Testis (tissue), 2 donors: ENCODE measurements at regions not wholly inside any gene's neighbourhood (a gene's known extent, or its start where the extent isn't known, plus 50 kb on each side); places are given as distances from the start of the nearest gene placed in this dataset.

Experiments used
- DNase-seq: peaks from one replicate; pipeline ENCODE4 v3.0.0-alpha.2; 2019
- H3K27ac ChIP-seq, 2 donors: fragments of 200-600 bp; sonication (generic); one replicate each; pipeline ENCODE4 v1.5.1; 2019
- H3K27me3 ChIP-seq: fragments of 200-600 bp; sonication (generic); one replicate; pipeline ENCODE4 v1.5.1; 2019
- H3K36me3 ChIP-seq: fragments of 200-600 bp; sonication (generic); one replicate; pipeline ENCODE4 v1.5.1; 2017; ENCODE audit warnings: low read depth; ENCODE audit errors: missing control alignments
- H3K4me1 ChIP-seq: fragments of 200-600 bp; sonication (generic); one replicate; pipeline ENCODE4 v1.5.1; 2019
- H3K4me3 ChIP-seq, 2 donors: fragments of 200-600 bp; sonication (generic); one replicate each; pipeline ENCODE4 v1.5.1; 2017 to 2019
- H3K9me3 ChIP-seq: fragments of 200-600 bp; sonication (generic); one replicate; pipeline ENCODE4 v1.5.1; 2017
- POLR2A ChIP-seq: fragments of 450-650 bp; IDR thresholded peaks from one replicate; pipeline ENCODE4 v1.6.1; 2017; ENCODE audit warnings: antibody characterized with exemption, mild to moderate bottlenecking, moderate library complexity
- WGBS, 2 donors: methylation state at CpG; one replicate each; pipeline ENCODE4 v1.1.5; 2018; 5-methylcytosine and 5-hydroxymethylcytosine counted together
- intact Hi-C: fragments of 100-400 bp; cut with DNase I; formaldehyde crosslinking; loops from one replicate; pipeline ENCODE4 v1.15.1; 2023; ENCODE audit warnings: low total_unique reads
- TF ChIP-seq, protein P1 (sequence below), 3 experiments: fragments of 450-650 bp in 2 of 3; fragments of 200-600 bp in 1 of 3; sonication (generic) in 1 of 3; IDR thresholded peaks; one replicate each; pipeline ENCODE4 v1.5.1; 2016 to 2019; ENCODE audit warnings: antibody characterized with exemption in 3 of 3, mild to moderate bottlenecking in 2 of 3, moderate library complexity in 1 of 3

GRCh38 chr22:27557286-27558008 is 244.1 kb downstream of the MN1 start:
- DNase-seq = no peak
- intact Hi-C loops = no loop called here
- no peak for TF ChIP-seq POLR2A
- TF ChIP-seq, protein P1, sequence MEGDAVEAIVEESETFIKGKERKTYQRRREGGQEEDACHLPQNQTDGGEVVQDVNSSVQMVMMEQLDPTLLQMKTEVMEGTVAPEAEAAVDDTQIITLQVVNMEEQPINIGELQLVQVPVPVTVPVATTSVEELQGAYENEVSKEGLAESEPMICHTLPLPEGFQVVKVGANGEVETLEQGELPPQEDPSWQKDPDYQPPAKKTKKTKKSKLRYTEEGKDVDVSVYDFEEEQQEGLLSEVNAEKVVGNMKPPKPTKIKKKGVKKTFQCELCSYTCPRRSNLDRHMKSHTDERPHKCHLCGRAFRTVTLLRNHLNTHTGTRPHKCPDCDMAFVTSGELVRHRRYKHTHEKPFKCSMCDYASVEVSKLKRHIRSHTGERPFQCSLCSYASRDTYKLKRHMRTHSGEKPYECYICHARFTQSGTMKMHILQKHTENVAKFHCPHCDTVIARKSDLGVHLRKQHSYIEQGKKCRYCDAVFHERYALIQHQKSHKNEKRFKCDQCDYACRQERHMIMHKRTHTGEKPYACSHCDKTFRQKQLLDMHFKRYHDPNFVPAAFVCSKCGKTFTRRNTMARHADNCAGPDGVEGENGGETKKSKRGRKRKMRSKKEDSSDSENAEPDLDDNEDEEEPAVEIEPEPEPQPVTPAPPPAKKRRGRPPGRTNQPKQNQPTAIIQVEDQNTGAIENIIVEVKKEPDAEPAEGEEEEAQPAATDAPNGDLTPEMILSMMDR (IDR thresholded peaks at IDR 0.05) = no peak
- Histone ChIP-seq H3K4me3 (no peak overlapping the region), H3K9me3 (no peaks in the 10 kb centered on the region), H3K36me3 (no peaks in the 10 kb centered on the region), H3K4me1 (peaks cover 6% of the 10 kb centered on the region), H3K27me3 (no peaks in the 10 kb centered on the region), H3K27ac (no peak overlapping the region)
- WGBS, 2 donors = 79 to 83% methylated on average over 12 of the region's 12 CpGs

DNA sequence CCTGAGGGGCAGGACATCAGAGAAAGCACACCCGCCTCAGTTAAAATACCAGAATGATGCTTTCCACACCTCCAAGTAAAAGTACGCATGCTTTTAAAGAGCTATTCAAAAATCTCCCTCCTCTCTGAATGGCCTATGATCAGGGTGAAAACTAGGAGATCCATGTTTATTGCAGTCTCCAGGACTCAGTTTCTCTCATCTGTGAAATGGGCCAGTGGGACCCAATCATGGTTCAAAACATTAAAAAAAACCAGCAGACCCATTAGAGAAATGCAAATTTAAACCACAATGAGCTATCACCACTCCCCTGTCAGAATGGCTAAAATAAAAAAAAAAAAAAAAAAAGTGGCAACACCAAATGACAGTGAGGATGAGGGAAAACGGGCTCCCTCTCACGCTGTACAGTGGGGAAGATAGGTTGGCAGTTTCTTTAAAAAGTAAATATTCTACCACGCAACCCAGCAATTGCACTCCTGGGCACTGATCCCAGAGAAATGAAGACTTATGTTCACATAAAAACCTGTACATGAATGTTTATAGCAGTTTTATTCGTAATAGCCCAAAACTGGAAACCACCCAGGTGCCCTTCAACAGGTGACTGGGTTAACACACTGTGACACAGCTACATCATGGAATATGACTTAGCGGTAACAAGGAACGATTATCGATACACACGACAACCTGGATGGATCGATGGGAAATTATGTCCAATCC is 242.7 kb downstream of the MN1 start:
- Histone ChIP-seq H3K36me3 (no peaks in the 10 kb centered on the region), H3K27me3 (no peaks in the 10 kb centered on the region), H3K9me3 (no peaks in the 10 kb centered on the region), H3K4me3 (no peak overlapping the region), H3K27ac (no peak overlapping the region), H3K4me1 (peaks cover 6% of the 10 kb centered on the region)
- intact Hi-C loops = no loop called here
- WGBS, 2 donors = 91 to 95% methylated on average over 11 of the region's 11 CpGs
- TF ChIP-seq, protein P1 (IDR thresholded peaks at IDR 0.05) = no peak
- TF ChIP-seq POLR2A = no peak
- no peak for DNase-seq

DNA sequence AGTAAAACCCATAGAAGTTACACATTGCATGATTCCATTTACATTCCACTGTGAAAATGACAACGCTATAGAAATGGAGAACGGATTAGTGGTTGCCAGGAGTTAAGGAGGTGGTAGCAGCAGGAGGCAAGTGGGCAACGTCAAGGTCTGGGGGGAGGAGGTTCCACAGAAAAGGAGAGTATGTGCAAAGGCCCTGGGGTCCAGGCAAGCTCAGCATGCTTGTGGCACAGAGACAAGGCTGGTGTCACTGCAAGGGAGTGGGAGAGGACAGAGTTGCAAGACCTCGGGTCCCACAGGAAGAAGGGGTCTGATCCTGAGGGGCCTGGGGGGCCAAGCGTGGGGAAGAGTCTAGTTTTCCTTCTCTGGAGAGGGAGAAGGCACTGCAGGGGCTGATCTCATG is 240.8 kb downstream of the MN1 start:
- intact Hi-C loops = loop anchor here (5.0 kb wide), 1 partner anchor 52 kb away; no protein-coding TSS in a partner anchor
- no peaks in the 10 kb centered on the region for H3K36me3 ChIP-seq
- 70 to 78% methylated on average over 5 of the region's 5 CpGs for WGBS, 2 donors
- no peaks in the 10 kb centered on the region for H3K4me1 ChIP-seq
- no peaks in the 10 kb centered on the region for H3K9me3 ChIP-seq
- no peak overlapping the region for H3K4me3 ChIP-seq
- H3K27ac ChIP-seq = no peak overlapping the region
- no peak for TF ChIP-seq POLR2A
- TF ChIP-seq, protein P1 (IDR thresholded peaks at IDR 0.05) = no peak
- no peaks in the 10 kb centered on the region for H3K27me3 ChIP-seq
- no peak for DNase-seq

DNA sequence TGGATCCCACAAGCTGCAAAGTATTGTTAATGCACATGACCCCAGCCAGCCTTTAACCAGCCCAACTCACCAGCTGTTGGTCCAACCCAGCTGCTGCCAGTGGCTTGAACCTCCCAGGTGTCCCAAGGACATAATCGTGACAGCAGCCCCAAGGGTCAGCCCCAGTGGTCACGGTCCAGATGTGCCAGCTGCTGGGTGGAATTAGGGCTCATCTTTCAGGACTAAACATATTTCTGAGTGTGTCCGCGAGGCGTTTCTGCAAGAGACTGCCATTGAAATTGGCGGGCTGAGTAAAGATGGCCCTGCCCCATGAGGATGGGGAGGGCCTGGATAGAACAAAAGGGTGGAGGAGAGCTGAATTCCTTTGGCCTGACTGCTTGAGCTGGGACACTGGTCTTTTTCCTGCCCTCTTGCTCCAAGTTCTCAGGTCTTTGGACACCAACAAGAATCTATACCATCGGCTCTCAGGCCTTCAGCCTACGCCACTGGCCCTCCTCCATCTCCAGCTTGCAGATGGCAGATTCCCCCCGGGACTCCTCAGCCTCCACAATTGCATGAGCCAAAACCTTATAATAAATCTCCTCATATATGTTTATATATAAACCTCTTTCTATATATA is 240.2 kb downstream of the MN1 start:
- H3K27me3 ChIP-seq = no peaks in the 10 kb centered on the region
- no peak overlapping the region for H3K27ac ChIP-seq
- no peaks in the 10 kb centered on the region for H3K9me3 ChIP-seq
- no peak overlapping the region for H3K4me3 ChIP-seq
- H3K36me3 ChIP-seq = no peaks in the 10 kb centered on the region
- intact Hi-C loops = loop anchor here (5.0 kb wide), 1 partner anchor 51 kb away; no protein-coding TSS in a partner anchor
- WGBS, 2 donors = 82 to 84% methylated on average over 7 to 9 of the region's 9 CpGs
- TF ChIP-seq, protein P1 (IDR thresholded peaks at IDR 0.05) = no peak
- no peak for TF ChIP-seq POLR2A
- H3K4me1 ChIP-seq = no peaks in the 10 kb centered on the region
- DNase-seq = no peak
